Spleen (tissue), 7 donors: ENCODE measurements at regions not wholly inside any gene's neighbourhood (a gene's known extent, or its start where the extent isn't known, plus 50 kb on each side); places are given as distances from the start of the nearest gene placed in this dataset.

Experiments used
- CTCF ChIP-seq, 11 experiments: fragments of 200-600 bp in 7 of 11; fragments of 450-650 bp in 4 of 11; sonication (generic) in 4 of 11; IDR thresholded peaks in 8 of 11; conservative IDR thresholded peaks in 3 of 11; 1 replicate in 7 of 11; 2 replicates in 4 of 11; pipeline versions ENCODE4 v1.4.0 to v1.8.0; 2016 to 2021; ENCODE audit warnings: antibody characterized with exemption in 11 of 11, inconsistent platforms in 4 of 11, mild to moderate bottlenecking in 1 of 11
- POLR2A ChIP-seq, 3 donors: fragments of 450-650 bp; IDR thresholded peaks; one replicate each; pipeline ENCODE4 v1.5.1; 2017; ENCODE audit warnings: antibody characterized with exemption in 3 of 3, mild to moderate bottlenecking in 1 of 3
- POLR2AphosphoS5 ChIP-seq, 3 donors: sonication (generic); formaldehyde crosslinking; IDR thresholded peaks; one replicate each; pipeline ENCODE4 v1.5.1; 2017; ENCODE audit warnings: antibody characterized with exemption in 3 of 3
- donor health status: DM: no; HTN: no; CAD: no; lungs with moderate emphysema.
- donor health status: DM: no; HTN: no; CAD: no.
- donor health status: DM: no; HTN: no; CAD: no.

GRCh38 chr2:46818819-46819218 lies 96.8 kb downstream of the MCFD2 start:
- TF ChIP-seq POLR2AphosphoS5 (IDR thresholded peaks at IDR 0.05) (no peak), CTCF (IDR thresholded peaks at IDR 0.05 in 8 of 11, conservative IDR thresholded peaks at IDR 0.05 in 3 of 11) (no peak), POLR2A (IDR thresholded peaks at IDR 0.05) (no peak)
